ENCODE measurements at regions not wholly inside any gene's neighbourhood (a gene's known extent, or its start where the extent isn't known, plus 50 kb on each side); places are given as distances from the start of the nearest gene placed in this dataset.

DNA sequence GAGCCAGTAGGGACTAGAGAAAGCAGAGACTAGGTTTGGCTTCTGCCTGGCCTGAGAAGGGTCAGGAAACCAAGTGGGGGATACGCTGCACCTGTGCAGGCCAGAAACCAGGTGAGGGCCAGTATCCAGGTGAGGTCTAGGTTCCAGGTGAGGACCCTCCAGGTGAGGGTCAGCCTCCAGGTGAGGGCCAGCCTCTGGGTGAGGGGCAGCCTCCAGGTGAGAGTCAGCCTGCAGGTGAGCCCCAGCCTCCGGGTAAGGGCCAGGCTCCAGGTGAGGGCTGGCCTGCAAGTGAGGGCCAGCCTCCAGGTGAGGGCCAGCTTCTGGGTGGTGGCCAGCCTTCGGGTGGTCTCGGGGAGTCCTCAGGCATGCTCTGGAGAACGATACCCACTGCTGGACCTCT, 238.8 kb downstream of the USP46 start:
- TF ChIP-seq, protein P1, sequence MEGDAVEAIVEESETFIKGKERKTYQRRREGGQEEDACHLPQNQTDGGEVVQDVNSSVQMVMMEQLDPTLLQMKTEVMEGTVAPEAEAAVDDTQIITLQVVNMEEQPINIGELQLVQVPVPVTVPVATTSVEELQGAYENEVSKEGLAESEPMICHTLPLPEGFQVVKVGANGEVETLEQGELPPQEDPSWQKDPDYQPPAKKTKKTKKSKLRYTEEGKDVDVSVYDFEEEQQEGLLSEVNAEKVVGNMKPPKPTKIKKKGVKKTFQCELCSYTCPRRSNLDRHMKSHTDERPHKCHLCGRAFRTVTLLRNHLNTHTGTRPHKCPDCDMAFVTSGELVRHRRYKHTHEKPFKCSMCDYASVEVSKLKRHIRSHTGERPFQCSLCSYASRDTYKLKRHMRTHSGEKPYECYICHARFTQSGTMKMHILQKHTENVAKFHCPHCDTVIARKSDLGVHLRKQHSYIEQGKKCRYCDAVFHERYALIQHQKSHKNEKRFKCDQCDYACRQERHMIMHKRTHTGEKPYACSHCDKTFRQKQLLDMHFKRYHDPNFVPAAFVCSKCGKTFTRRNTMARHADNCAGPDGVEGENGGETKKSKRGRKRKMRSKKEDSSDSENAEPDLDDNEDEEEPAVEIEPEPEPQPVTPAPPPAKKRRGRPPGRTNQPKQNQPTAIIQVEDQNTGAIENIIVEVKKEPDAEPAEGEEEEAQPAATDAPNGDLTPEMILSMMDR (IDR thresholded peaks at IDR 0.05) = no peak
- TF ChIP-seq EP300 (IDR thresholded peaks at IDR 0.05) (no peak), POLR2A (IDR thresholded peaks at IDR 0.05) (no peak)
